ENCODE measurements at regions not wholly inside any gene's neighbourhood (a gene's known extent, or its start where the extent isn't known, plus 50 kb on each side); places are given as distances from the start of the nearest gene placed in this dataset.
"Not testable (repeated sequence)": the region's sequence is repeated elsewhere in the genome, so short reads cannot be mapped to it uniquely, and the experiment has no call there.

DNA sequence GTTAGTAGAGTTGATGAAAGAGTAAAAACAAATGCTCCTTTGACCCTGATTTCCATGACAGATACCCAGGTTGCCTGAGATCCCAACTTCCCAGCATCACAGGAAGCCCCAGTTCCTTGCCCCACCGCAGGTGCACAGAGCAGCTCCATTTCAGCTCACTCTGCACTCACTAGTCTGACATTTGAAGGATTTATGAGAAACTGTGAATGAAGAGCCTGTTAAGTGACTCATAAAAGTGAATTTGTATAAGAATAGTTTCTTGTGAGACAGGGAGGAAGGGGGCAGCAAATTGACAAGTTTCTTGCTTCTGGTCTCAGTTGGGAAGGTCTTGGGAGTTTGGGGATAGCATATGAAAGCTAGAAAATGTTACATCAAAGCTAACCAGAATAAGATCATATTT, 248.7 kb upstream of the ATP5MC3 start:
- H3K4me1 Mint-ChIP-seq (ENCODE audit: low read depth), result no peaks in the 10 kb centered on the region

DNA sequence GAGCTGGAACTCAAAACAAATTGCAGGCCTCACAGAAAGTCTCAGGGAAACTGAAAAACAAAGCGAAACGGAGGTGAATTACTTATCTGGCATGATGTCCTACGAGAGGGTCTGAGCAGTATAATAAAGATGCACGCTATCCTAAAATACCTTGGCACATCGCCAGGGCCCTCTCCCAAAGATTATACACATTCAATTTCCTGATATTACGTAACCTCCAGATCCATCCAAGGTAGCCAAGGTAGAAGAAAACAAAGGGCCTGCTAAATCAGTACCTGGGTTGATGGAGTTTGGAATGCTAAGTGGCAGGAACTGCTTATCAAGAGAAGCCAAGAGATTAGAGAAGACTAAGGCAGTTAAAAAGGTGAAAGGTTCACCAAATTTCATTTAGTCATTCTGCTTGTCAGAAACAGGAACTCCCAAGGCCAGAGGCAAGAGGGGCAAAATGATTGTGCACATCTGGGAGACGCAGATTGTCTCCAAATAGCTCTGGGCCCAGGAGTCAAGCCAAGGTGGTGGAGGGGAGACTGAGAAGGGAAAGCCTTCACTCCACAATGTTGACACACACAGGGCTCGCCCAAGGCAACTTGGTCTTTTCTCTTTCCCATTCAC, 236.8 kb upstream of the ATP5MC3 start:
- peaks cover 18% of the 10 kb centered on the region for H3K4me1 Mint-ChIP-seq (ENCODE audit: low read depth)
- H3K27ac Mint-ChIP-seq, result no peak overlapping the region
- DNase-seq (ENCODE audit: low spot score, unreplicated experiment), result no peak
- H3K9me3 Mint-ChIP-seq (ENCODE audit: low read depth), result no peaks in the 10 kb centered on the region
- no peak overlapping the region for H3K4me3 Mint-ChIP-seq (ENCODE audit: low read depth)
- TF ChIP-seq, protein P1, sequence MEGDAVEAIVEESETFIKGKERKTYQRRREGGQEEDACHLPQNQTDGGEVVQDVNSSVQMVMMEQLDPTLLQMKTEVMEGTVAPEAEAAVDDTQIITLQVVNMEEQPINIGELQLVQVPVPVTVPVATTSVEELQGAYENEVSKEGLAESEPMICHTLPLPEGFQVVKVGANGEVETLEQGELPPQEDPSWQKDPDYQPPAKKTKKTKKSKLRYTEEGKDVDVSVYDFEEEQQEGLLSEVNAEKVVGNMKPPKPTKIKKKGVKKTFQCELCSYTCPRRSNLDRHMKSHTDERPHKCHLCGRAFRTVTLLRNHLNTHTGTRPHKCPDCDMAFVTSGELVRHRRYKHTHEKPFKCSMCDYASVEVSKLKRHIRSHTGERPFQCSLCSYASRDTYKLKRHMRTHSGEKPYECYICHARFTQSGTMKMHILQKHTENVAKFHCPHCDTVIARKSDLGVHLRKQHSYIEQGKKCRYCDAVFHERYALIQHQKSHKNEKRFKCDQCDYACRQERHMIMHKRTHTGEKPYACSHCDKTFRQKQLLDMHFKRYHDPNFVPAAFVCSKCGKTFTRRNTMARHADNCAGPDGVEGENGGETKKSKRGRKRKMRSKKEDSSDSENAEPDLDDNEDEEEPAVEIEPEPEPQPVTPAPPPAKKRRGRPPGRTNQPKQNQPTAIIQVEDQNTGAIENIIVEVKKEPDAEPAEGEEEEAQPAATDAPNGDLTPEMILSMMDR (IDR thresholded peaks at IDR 0.05; ENCODE audit: unreplicated experiment), result no peak
- peaks cover 3% of the 10 kb centered on the region for H3K27me3 Mint-ChIP-seq
- H3K36me3 Mint-ChIP-seq (ENCODE audit: insufficient read depth), result no peaks in the 10 kb centered on the region

More for the DNA sequence above, 248.7 kb upstream of the ATP5MC3 start:
- no peaks in the 10 kb centered on the region for H3K36me3 Mint-ChIP-seq (ENCODE audit: insufficient read depth)
- H3K27ac Mint-ChIP-seq, result no peak overlapping the region
- H3K27me3 Mint-ChIP-seq, result no peaks in the 10 kb centered on the region
- H3K9me3 Mint-ChIP-seq (ENCODE audit: low read depth), result peaks cover 10% of the 10 kb centered on the region
- DNase-seq (ENCODE audit: low spot score, unreplicated experiment), result no peak
- no peak overlapping the region for H3K4me3 Mint-ChIP-seq (ENCODE audit: low read depth)
- TF ChIP-seq, protein P1 (IDR thresholded peaks at IDR 0.05; ENCODE audit: unreplicated experiment), result no peak

DNA sequence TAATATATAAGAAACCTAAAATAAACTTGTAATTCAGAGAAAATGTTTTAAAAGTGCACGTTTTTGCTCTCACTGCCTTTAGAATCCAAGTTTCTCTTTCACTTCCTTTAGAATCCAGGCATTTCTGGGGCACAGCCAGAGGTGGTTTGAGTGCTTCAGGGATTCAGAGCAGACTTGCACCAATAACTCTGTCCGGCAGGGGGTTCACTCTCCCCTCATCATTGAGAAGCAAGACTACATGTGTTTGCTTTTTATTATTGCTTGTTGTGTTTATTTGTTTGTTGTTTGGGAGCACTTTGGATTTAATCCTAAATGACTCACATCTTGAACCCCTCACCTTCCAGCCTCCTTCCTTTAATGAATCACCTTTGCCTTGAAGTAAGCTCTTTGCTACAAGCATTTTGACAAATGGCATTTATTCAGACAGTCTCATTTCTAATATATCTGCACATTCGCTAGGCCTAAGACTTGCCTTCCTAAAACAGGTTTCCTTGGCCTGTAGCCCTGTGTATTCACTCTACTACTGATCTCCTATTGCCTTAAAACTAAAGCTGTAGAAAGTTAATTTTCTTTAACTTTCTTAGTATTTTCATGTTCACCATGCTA, 233.5 kb upstream of the ATP5MC3 start:
- peak; percentile 21 for DNase-seq (ENCODE audit: low spot score, unreplicated experiment)
- Mint-ChIP-seq H3K4me3 (ENCODE audit: low read depth) (no peak overlapping the region), H3K27ac (no peak overlapping the region), H3K4me1 (ENCODE audit: low read depth) (peaks cover 18% of the 10 kb centered on the region), H3K9me3 (ENCODE audit: low read depth) (no peaks in the 10 kb centered on the region), H3K27me3 (no peaks in the 10 kb centered on the region), H3K36me3 (ENCODE audit: insufficient read depth) (no peaks in the 10 kb centered on the region)
- TF ChIP-seq, protein P1 (IDR thresholded peaks at IDR 0.05; ENCODE audit: unreplicated experiment), result peak; percentile 65

DNA sequence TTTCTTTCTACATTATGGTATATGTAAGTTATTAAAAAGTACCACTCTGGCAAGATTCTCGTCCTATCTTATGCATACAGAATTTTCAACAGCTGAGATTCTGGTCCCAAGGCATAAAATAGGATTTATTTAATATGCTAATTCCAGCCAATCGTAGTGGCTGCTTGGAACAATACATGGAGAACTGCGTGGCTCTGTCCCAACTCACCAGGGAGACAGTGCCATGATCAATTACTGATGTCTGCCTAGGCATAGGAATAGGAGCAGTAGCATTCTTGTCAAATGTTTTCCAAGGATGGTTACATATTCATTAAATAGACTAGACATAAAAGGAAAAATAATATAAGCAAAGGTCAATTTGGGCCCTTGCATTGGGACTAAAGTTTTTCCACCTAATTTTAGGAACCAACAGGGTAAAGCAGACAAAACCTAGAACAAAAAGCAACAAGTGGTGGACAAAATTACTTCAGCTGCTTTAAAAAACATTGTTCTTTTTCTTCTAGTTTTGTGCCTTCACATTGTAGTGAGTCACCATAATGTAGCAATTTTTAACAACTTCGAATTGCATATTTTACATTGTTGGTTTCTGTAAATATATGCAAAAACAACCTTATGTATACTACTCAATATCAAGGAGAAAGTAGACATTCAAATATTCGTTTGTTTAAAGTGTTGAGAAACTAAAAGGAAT, 232.8 kb upstream of the ATP5MC3 start:
- no peak overlapping the region for H3K27ac Mint-ChIP-seq
- peaks cover 17% of the 10 kb centered on the region for H3K4me1 Mint-ChIP-seq (ENCODE audit: low read depth)
- no peaks in the 10 kb centered on the region for H3K36me3 Mint-ChIP-seq (ENCODE audit: insufficient read depth)
- no peak overlapping the region for H3K4me3 Mint-ChIP-seq (ENCODE audit: low read depth)
- H3K9me3 Mint-ChIP-seq (ENCODE audit: low read depth), result no peaks in the 10 kb centered on the region
- H3K27me3 Mint-ChIP-seq, result no peaks in the 10 kb centered on the region
- TF ChIP-seq, protein P1 (IDR thresholded peaks at IDR 0.05; ENCODE audit: unreplicated experiment), result no peak
- no peak for DNase-seq (ENCODE audit: low spot score, unreplicated experiment)

DNA sequence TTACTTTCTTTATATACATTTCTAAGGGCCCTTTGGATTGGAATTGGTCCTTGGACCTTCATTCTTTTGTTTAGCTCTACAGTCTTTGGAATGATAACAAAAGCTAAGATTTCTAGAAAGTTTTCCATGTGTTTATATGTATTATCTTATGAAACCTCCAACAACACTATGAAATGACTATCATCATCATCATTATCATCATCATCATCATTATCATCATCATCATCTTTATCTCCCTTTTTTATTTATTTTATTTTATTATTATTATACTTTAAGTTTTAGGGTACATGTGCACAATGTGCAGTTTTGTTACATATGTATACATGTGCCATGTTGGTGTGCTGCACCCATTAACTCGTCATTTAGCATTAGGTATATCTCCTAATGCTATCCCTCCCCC, 229.4 kb upstream of the ATP5MC3 start:
- H3K27ac Mint-ChIP-seq; H3K36me3 Mint-ChIP-seq (ENCODE audit: insufficient read depth); H3K9me3 Mint-ChIP-seq (ENCODE audit: low read depth); H3K27me3 Mint-ChIP-seq; H3K4me3 Mint-ChIP-seq (ENCODE audit: low read depth); H3K4me1 Mint-ChIP-seq (ENCODE audit: low read depth); DNase-seq (ENCODE audit: low spot score, unreplicated experiment): not testable (repeated sequence)

Measured in progenitor cell of endocrine pancreas (in vitro differentiated cells).